CD8-positive, alpha-beta memory T cell (primary cell): ENCODE measurements at regions not wholly inside any gene's neighbourhood (a gene's known extent, or its start where the extent isn't known, plus 50 kb on each side); places are given as distances from the start of the nearest gene placed in this dataset.

ENCODE experiments used
- CTCF ChIA-PET: fragments of 350-600 bp; sonication (Branson Sonifier 250); formaldehyde crosslinking; loops from one replicate; lab custom pipeline; 2021; ENCODE audit warnings: antibody characterized with exemption; lab: Charles Lee
- POLR2A ChIA-PET: fragments of 350-600 bp; sonication (Branson Sonifier 250); formaldehyde crosslinking; loops from one replicate; lab custom pipeline; 2021; ENCODE audit warnings: antibody characterized with exemption; lab: Charles Lee
- DNase-seq, 5 donors: peaks; one replicate each; pipeline versions ENCODE4 v3.0.0 to v3.0.0-alpha.2; 2020 to 2022; ENCODE audit warnings: mixed read lengths in 1 of 5
- H3K27ac ChIP-seq: one replicate; pipeline ENCODE4 v1.7.0; 2013; ENCODE audit warnings: low read depth, mild to moderate bottlenecking, low read length, moderate library complexity
- H3K27me3 ChIP-seq: 2 replicates; pipeline ENCODE4 v1.7.0; 2013; ENCODE audit warnings: low read length, mild to moderate bottlenecking; ENCODE audit not compliant: insufficient read depth, poor library complexity, severe bottlenecking
- H3K36me3 ChIP-seq: 2 replicates; pipeline ENCODE4 v1.7.0; 2013; ENCODE audit warnings: mild to moderate bottlenecking, low read length, moderate library complexity; ENCODE audit not compliant: insufficient read depth
- H3K4me1 ChIP-seq: 2 replicates; pipeline ENCODE4 v1.7.0; 2013; ENCODE audit warnings: mild to moderate bottlenecking, low read length, moderate library complexity; ENCODE audit not compliant: insufficient read depth
- H3K4me3 ChIP-seq: 2 replicates; pipeline ENCODE4 v1.7.0; 2013; ENCODE audit warnings: mild to moderate bottlenecking, low read length
- H3K9me3 ChIP-seq: 2 replicates; pipeline ENCODE4 v1.7.0; 2013; ENCODE audit warnings: mild to moderate bottlenecking, low read length
- H3K27ac Mint-ChIP-seq, 8 donors: one replicate each; pipeline ENCODE4 v1.8.0; 2020 to 2021; ENCODE audit warnings: mixed read lengths in 8 of 8, mild to moderate bottlenecking in 6 of 8, inconsistent platforms in 3 of 8, moderate library complexity in 3 of 8
- H3K27me3 Mint-ChIP-seq, 2 donors: one replicate each; pipeline ENCODE4 v1.8.0; 2020 to 2021; ENCODE audit warnings: mixed read lengths in 2 of 2, mild to moderate bottlenecking in 1 of 2, moderate library complexity in 1 of 2
- H3K36me3 Mint-ChIP-seq, 3 donors: one replicate each; pipeline ENCODE4 v1.8.0; 2020 to 2021; ENCODE audit warnings: mixed read lengths in 3 of 3, inconsistent platforms in 1 of 3, mild to moderate bottlenecking in 1 of 3
- H3K4me1 Mint-ChIP-seq, 3 donors: one replicate each; pipeline ENCODE4 v1.8.0; 2020 to 2021; ENCODE audit warnings: mixed read lengths in 3 of 3, inconsistent platforms in 1 of 3, mild to moderate bottlenecking in 1 of 3
- H3K4me3 Mint-ChIP-seq, 7 donors: one replicate each; pipeline ENCODE4 v1.8.0; 2020 to 2021; ENCODE audit warnings: mixed read lengths in 7 of 7, mild to moderate bottlenecking in 6 of 7, moderate library complexity in 4 of 7, inconsistent platforms in 2 of 7
- H3K9me3 Mint-ChIP-seq, 5 donors: one replicate each; pipeline ENCODE4 v1.8.0; 2020 to 2022; ENCODE audit warnings: mixed read lengths in 5 of 5, mild to moderate bottlenecking in 3 of 5, moderate library complexity in 2 of 5, inconsistent platforms in 1 of 5

DNA sequence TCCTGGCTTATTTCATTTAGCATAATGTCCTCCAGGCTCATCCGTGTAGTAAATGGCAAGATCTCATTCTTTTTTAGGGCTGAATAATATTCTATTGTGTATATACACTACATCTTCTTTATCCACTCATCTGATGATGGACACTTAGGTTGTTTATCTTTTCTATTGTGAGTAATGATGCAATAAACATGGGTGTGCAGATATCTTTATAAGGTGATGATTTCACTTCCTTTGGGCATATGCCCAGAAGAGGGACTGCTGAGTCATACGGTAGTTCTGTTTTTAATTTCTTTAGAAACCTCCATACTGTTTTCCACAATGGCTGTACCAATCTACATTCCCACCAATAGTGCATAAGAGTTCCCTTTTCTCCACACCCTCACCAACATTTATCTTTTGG lies 317.6 kb upstream of the CNKSR2 start:
- peaks cover 0 to 5% of the 10 kb centered on the region in 2 donors for H3K27me3 Mint-ChIP-seq
- Histone ChIP-seq H3K27me3 (no peaks in the 10 kb centered on the region), H3K27ac (no peak overlapping the region), H3K4me3 (no peak overlapping the region), H3K9me3 (no peaks in the 10 kb centered on the region), H3K36me3 (no peaks in the 10 kb centered on the region), H3K4me1 (no peaks in the 10 kb centered on the region)
- no peaks in the 10 kb centered on the region for H3K4me1 Mint-ChIP-seq
- H3K36me3 Mint-ChIP-seq, result no peaks in the 10 kb centered on the region
- ChIA-PET CTCF (no interaction called here), POLR2A (no interaction called here)
- peaks cover 5 to 17% (median 14%) of the 10 kb centered on the region in 5 donors for H3K9me3 Mint-ChIP-seq
- DNase-seq, result no peak
- no peak overlapping the region for H3K4me3 Mint-ChIP-seq
- no peak overlapping the region for H3K27ac Mint-ChIP-seq

DNA sequence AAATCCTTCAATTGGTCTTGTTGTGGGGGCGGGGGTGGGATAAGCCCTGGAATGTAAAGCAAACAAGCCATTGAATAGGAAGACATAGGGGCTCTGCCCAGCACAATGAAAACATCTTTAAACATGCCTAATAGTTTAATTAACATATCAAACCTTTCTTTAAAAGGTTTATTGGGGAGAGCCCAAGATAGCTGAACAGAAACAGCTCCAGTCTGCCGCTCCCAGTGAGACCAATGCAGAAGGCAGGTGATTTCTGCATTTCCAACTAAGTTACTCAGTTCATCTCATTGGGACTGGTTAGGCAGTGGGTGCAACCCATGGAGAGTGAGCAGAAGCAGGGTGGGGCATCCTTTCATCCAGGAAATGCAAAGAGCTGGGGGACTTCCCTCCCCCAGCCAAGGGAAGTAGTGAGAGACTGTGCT lies 327.2 kb upstream of the CNKSR2 start:
- H3K4me3 ChIP-seq, result no peak overlapping the region
- DNase-seq, result no peak
- ChIA-PET POLR2A (no interaction called here), CTCF (no interaction called here)
- H3K9me3 ChIP-seq, result no peaks in the 10 kb centered on the region
- H3K27ac ChIP-seq, result no peak overlapping the region
- H3K4me1 ChIP-seq, result no peaks in the 10 kb centered on the region
- Mint-ChIP-seq H3K27ac (no peak overlapping the region), H3K9me3 (peaks cover 0 to 8% (median 3%) of the 10 kb centered on the region in 5 donors), H3K36me3 (no peaks in the 10 kb centered on the region), H3K4me3 (no peak overlapping the region), H3K4me1 (no peaks in the 10 kb centered on the region), H3K27me3 (peaks cover 0 to 3% of the 10 kb centered on the region in 2 donors)
- H3K27me3 ChIP-seq, result no peaks in the 10 kb centered on the region
- H3K36me3 ChIP-seq, result no peaks in the 10 kb centered on the region

DNA sequence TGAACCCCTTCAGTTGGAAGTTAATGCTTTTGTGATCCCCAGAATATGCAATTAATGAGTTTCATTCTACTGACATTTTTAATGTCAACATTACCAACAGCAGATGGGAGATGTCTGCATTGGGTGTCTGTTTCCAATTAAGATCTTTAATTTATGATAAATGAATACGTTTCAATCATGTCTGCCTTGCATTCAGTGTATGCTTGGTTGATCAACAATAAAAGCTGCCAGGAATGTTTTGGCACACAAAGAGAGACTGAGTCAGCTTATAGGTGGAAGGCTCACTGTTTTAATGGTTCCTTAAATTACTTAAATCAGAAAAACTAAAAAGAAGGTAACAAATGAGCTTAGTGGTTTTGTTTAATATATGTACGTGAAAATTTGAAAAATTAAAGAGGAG lies 359.9 kb upstream of the CNKSR2 start:
- CTCF ChIA-PET, result no interaction called here
- no peak overlapping the region for H3K4me3 ChIP-seq
- H3K27ac Mint-ChIP-seq, result no peak overlapping the region

DNA sequence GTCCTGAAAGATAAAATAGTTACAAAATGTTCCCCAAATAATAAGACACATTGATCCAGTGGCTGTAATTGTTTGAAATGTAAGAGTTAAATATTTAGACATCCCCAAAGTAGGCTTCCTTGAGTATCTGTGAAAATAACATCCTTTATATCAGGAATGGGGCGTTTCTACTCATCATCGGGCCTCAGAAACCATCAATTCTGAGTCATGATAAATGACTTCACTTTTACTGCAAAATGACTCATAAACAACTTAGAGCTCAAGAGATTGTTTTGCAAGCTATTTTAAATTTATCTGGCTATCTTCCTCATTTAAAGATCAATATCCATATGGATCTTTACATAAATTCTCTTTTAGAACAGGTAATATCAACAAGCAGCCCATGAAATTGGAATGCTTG lies 369.4 kb upstream of the CNKSR2 start:
- no peaks in the 10 kb centered on the region for H3K4me1 Mint-ChIP-seq
- H3K4me3 Mint-ChIP-seq, result no peak overlapping the region
- Histone ChIP-seq H3K4me1 (no peaks in the 10 kb centered on the region), H3K9me3 (no peaks in the 10 kb centered on the region), H3K36me3 (no peaks in the 10 kb centered on the region), H3K27ac (no peak overlapping the region), H3K27me3 (no peaks in the 10 kb centered on the region), H3K4me3 (no peak overlapping the region)
- H3K27me3 Mint-ChIP-seq, result peaks cover 0 to 2% of the 10 kb centered on the region in 2 donors
- H3K36me3 Mint-ChIP-seq, result no peaks in the 10 kb centered on the region
- CTCF ChIA-PET, result no interaction called here
- DNase-seq, result no peak
- peaks cover 0 to 3% (median 0%) of the 10 kb centered on the region in 5 donors for H3K9me3 Mint-ChIP-seq
- no peak overlapping the region for H3K27ac Mint-ChIP-seq
- POLR2A ChIA-PET, result no interaction called here

More for the DNA sequence above, 359.9 kb upstream of the CNKSR2 start:
- peaks cover 0 to 5% (median 0%) of the 10 kb centered on the region in 5 donors for H3K9me3 Mint-ChIP-seq
- no peak overlapping the region for H3K4me3 Mint-ChIP-seq
- DNase-seq, result no peak
- H3K27ac ChIP-seq, result no peak overlapping the region
- no peaks in the 10 kb centered on the region for H3K27me3 ChIP-seq
- no peaks in the 10 kb centered on the region for H3K36me3 Mint-ChIP-seq
- peaks cover 0 to 1% of the 10 kb centered on the region in 2 donors for H3K27me3 Mint-ChIP-seq
- H3K4me1 ChIP-seq, result no peaks in the 10 kb centered on the region
- no peaks in the 10 kb centered on the region for H3K36me3 ChIP-seq
- no peaks in the 10 kb centered on the region for H3K9me3 ChIP-seq
- POLR2A ChIA-PET, result no interaction called here
- no peaks in the 10 kb centered on the region for H3K4me1 Mint-ChIP-seq

DNA sequence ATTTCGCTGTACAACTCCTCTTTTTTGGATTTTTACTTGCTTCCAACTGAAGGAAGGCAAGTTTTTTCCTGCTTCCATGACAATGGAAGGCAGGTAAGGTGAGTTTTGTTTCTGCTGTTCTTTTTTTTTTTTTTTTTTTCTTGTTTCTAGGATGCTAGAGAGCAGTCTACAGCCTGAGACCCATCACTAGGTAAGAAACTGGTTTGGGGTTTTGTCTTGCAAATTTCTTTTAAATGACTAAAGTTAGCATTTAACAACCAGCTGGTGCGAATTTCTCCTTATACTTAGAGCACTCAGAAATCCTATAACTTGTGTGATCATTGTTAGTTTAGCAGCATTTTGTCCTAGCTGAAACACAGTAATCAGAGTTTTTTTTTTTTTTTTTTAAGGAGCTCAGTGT lies 378.4 kb upstream of the CNKSR2 start:
- Mint-ChIP-seq H3K27ac (no peak overlapping the region), H3K4me1 (no peaks in the 10 kb centered on the region), H3K9me3 (peaks cover 0 to 3% (median 2%) of the 10 kb centered on the region in 5 donors), H3K27me3 (peaks cover 0 to 3% of the 10 kb centered on the region in 2 donors), H3K4me3 (no peak overlapping the region), H3K36me3 (no peaks in the 10 kb centered on the region)
- Histone ChIP-seq H3K36me3 (no peaks in the 10 kb centered on the region), H3K27ac (no peak overlapping the region), H3K9me3 (no peaks in the 10 kb centered on the region), H3K4me3 (no peak overlapping the region), H3K27me3 (no peaks in the 10 kb centered on the region), H3K4me1 (no peaks in the 10 kb centered on the region)
- ChIA-PET CTCF (no interaction called here), POLR2A (no interaction called here)
- no peak for DNase-seq

DNA sequence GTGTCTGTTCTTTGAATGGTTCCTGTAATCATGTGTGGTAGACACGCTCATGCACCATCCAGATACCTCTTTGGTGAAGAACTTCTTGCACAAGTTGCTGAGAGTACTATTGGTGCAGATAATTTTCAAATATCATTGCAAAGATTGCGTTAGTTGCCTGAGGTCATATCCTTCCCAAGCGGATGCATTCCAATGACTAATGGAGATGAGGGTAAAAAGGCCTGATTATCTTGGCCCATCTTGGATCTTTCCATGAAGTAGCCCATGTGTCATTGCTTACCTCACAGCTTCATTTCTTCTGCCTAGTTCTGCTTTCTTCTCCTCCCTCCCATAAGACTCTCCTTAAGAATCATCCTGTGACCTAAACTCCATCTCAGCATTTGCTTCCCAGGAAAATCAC lies 384.9 kb upstream of the CNKSR2 start:
- H3K27me3 Mint-ChIP-seq, result no peaks in the 10 kb centered on the region
- CTCF ChIA-PET, result no interaction called here

DNA sequence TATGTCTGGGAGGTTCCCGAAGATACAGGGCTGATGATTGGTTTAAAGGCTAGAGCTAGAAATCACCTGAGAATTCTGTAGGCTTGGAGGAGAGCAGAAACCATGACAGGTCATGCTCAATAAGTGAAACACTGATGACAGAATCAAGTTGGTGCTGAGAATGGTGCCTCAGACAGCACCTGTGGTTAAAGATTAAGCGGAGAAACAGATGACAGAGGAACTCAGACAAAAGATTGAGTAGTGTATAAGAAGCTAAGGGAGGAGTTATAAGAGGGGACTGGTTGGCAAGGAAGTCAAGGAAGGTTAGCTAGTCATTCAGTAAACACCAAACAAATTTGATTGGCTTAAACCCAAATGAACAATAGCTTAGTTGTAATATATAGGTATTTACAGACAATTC lies 385.4 kb upstream of the CNKSR2 start:
- Histone ChIP-seq H3K27ac (no peak overlapping the region), H3K9me3 (no peaks in the 10 kb centered on the region), H3K36me3 (no peaks in the 10 kb centered on the region), H3K27me3 (no peaks in the 10 kb centered on the region), H3K4me3 (no peak overlapping the region), H3K4me1 (no peaks in the 10 kb centered on the region)
- Mint-ChIP-seq H3K4me3 (no peak overlapping the region), H3K36me3 (no peaks in the 10 kb centered on the region), H3K27ac (no peak overlapping the region), H3K9me3 (peaks cover 0 to 5% (median 0%) of the 10 kb centered on the region in 5 donors), H3K27me3 (no peaks in the 10 kb centered on the region), H3K4me1 (no peaks in the 10 kb centered on the region)
- DNase-seq, result no peak
- CTCF ChIA-PET, result no interaction called here
- POLR2A ChIA-PET, result no interaction called here

More for the DNA sequence above, 384.9 kb upstream of the CNKSR2 start:
- Histone ChIP-seq H3K27ac (no peak overlapping the region), H3K36me3 (no peaks in the 10 kb centered on the region), H3K4me3 (no peak overlapping the region), H3K27me3 (no peaks in the 10 kb centered on the region), H3K9me3 (no peaks in the 10 kb centered on the region), H3K4me1 (no peaks in the 10 kb centered on the region)
- Mint-ChIP-seq H3K36me3 (no peaks in the 10 kb centered on the region), H3K4me1 (no peaks in the 10 kb centered on the region), H3K27ac (no peak overlapping the region), H3K4me3 (no peak overlapping the region), H3K9me3 (peaks cover 0 to 4% (median 0%) of the 10 kb centered on the region in 5 donors)
- POLR2A ChIA-PET, result no interaction called here
- no peak for DNase-seq

DNA sequence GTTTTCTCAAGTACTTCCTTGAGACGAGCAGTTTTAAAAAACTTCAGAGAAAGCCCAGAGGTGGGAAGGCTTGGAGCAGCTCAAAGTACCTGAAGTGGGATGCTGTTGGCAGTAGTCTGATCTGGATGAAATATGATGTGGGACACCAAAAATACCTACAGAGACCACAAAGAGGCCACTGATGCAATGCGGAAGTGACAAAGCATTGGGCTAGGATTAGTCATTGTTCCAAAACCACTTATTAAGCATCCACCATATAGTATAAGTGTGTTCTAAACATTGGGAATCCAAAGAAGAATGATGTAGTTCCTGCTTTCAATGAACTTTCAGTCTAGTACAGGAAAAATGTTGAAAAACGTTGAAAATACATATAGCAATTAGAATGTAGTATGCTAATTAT lies 386.1 kb upstream of the CNKSR2 start:
- no peaks in the 10 kb centered on the region for H3K4me1 ChIP-seq
- Mint-ChIP-seq H3K9me3 (peaks cover 0 to 5% (median 0%) of the 10 kb centered on the region in 5 donors), H3K27ac (no peak overlapping the region), H3K4me1 (no peaks in the 10 kb centered on the region), H3K27me3 (no peaks in the 10 kb centered on the region), H3K36me3 (no peaks in the 10 kb centered on the region), H3K4me3 (no peak overlapping the region)
- no peak overlapping the region for H3K27ac ChIP-seq
- H3K27me3 ChIP-seq, result no peaks in the 10 kb centered on the region
- CTCF ChIA-PET, result no interaction called here
- H3K9me3 ChIP-seq, result no peaks in the 10 kb centered on the region
- no peak for DNase-seq
- H3K36me3 ChIP-seq, result no peaks in the 10 kb centered on the region
- H3K4me3 ChIP-seq, result no peak overlapping the region
- POLR2A ChIA-PET, result no interaction called here

DNA sequence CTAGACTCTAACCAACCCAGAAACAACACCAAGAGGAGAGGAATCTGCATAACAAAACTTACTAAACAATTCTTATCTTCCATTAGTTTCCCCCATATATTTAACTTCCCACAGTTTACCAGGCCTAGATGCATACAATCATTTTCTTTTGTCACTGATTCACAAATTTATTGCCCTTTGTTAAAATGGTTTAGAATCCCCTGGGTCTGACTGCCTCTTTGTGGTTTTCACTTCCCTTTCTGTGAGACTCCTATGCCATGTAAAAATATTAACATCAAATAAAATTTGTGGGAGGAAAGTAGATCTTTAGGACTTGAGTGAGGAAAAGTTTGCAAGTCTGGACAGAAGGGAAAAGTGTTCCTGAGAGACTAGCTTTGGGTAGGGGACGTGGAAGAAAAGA lies 393.8 kb upstream of the CNKSR2 start:
- Histone ChIP-seq H3K36me3 (no peaks in the 10 kb centered on the region), H3K4me3 (no peak overlapping the region), H3K4me1 (no peaks in the 10 kb centered on the region), H3K27me3 (no peaks in the 10 kb centered on the region), H3K9me3 (no peaks in the 10 kb centered on the region), H3K27ac (no peak overlapping the region)
- Mint-ChIP-seq H3K27ac (no peak overlapping the region), H3K9me3 (peaks cover 0 to 5% (median 3%) of the 10 kb centered on the region in 5 donors), H3K27me3 (peaks cover 0 to 6% of the 10 kb centered on the region in 2 donors), H3K4me3 (no peak overlapping the region), H3K36me3 (no peaks in the 10 kb centered on the region), H3K4me1 (no peaks in the 10 kb centered on the region)
- ChIA-PET CTCF (no interaction called here), POLR2A (no interaction called here)
- no peak for DNase-seq
